HL-60 (cell line): ENCODE measurements at regions not wholly inside any gene's neighbourhood (a gene's known extent, or its start where the extent isn't known, plus 50 kb on each side); places are given as distances from the start of the nearest gene placed in this dataset.

Source experiments
- DNase-seq, 2 experiments: peaks; one replicate each; pipeline ENCODE4 v3.0.0-alpha.2; 2010 to 2020; ENCODE audit warnings: low read depth in 1 of 2, low spot score in 1 of 2
- H3K27ac ChIP-seq: fragments of 250-450 bp; sonication (Bioruptor Pico); replicated peaks from 2 replicates; pipeline ENCODE4 v1.5.1; 2020; ENCODE audit warnings: mild to moderate bottlenecking, moderate library complexity
- H3K27me3 ChIP-seq: fragments of 250-450 bp; sonication (Bioruptor Pico); 2 replicates; pipeline ENCODE4 v1.5.1; 2021; ENCODE audit warnings: mild to moderate bottlenecking, moderate library complexity; ENCODE audit not compliant: insufficient read depth, poor library complexity, severe bottlenecking
- H3K4me3 ChIP-seq: replicated peaks from 2 replicates; pipeline ENCODE4 v1.5.1; 2011; ENCODE audit warnings: mild to moderate bottlenecking, control low read depth, low read length; ENCODE audit not compliant: insufficient read depth
- CTCF ChIP-seq: IDR thresholded peaks from one replicate; pipeline ENCODE4 v1.5.1; 2011; ENCODE audit warnings: low read length, control low read depth, inconsistent platforms; ENCODE audit not compliant: insufficient read depth
- GABPA ChIP-seq: IDR thresholded peaks from 2 replicates; pipeline ENCODE4 v1.6.1; 2012; ENCODE audit warnings: low read depth
- POLR2AphosphoS5 ChIP-seq: IDR thresholded peaks from 2 replicates; pipeline ENCODE4 v1.6.1; 2012; ENCODE audit warnings: low read depth
- REST ChIP-seq: IDR thresholded peaks from 2 replicates; pipeline ENCODE4 v1.6.1; 2012; ENCODE audit warnings: low read depth; ENCODE audit not compliant: insufficient replicate concordance
- SPI1 ChIP-seq: IDR thresholded peaks from 2 replicates; pipeline ENCODE4 v1.6.1; 2012; ENCODE audit warnings: low read depth, mild to moderate bottlenecking, borderline replicate concordance

GRCh38 chr6:169935348-169935718 is 183.9 kb downstream of the ERMARD start:
- Histone ChIP-seq H3K4me3 (no peak overlapping the region), H3K27me3 (no peaks in the 10 kb centered on the region), H3K27ac (no peak overlapping the region)
- no peak for TF ChIP-seq POLR2AphosphoS5
- TF ChIP-seq REST, result no peak
- no peak for DNase-seq

GRCh38 chr6:169934699-169935347 is 183.4 kb downstream of the ERMARD start:
- TF ChIP-seq REST (no peak), GABPA (no peak), CTCF (no peak), SPI1 (no peak), POLR2AphosphoS5 (no peak)
- Histone ChIP-seq H3K4me3 (no peak overlapping the region), H3K27ac (no peak overlapping the region), H3K27me3 (no peaks in the 10 kb centered on the region)
- DNase-seq, result no peak

GRCh38 chr6:169933839-169934698 is 182.6 kb downstream of the ERMARD start:
- H3K27me3 ChIP-seq, result no peaks in the 10 kb centered on the region
- TF ChIP-seq REST (no peak), GABPA (no peak), SPI1 (no peak), POLR2AphosphoS5 (no peak), CTCF (no peak)
- no peak overlapping the region for H3K4me3 ChIP-seq
- H3K27ac ChIP-seq, result no peak overlapping the region
- DNase-seq, result no peak
